IMR-90 (cell line): ENCODE measurements at regions not wholly inside any gene's neighbourhood (a gene's known extent, or its start where the extent isn't known, plus 50 kb on each side); places are given as distances from the start of the nearest gene placed in this dataset.

Experiments
- ATAC-seq: fragments of 200-7000 bp; cut with Tn5 transposase; 2 replicates; pipeline ENCODE4 v1.9.1; 2020; ENCODE audit warnings: low read depth, mild to moderate bottlenecking, moderate library complexity
- BruUV-seq: library from RNA; stranded (reverse); fragments of 400-500 nt; replicated peaks from 2 replicates; lab custom pipeline; 2021; lab: Mats Ljungman, UMichigan
- CTCF ChIA-PET: fragments of 300-600 bp; formaldehyde crosslinking; extraction: SDS; loops from one replicate; lab custom pipeline; 2021; ENCODE audit warnings: antibody characterized with exemption; lab: Yijun Ruan, JAX
- POLR2A ChIA-PET: fragments of 300-600 bp; sonication (Branson Sonifier 250); formaldehyde crosslinking; loops from one replicate; lab custom pipeline; 2022; ENCODE audit warnings: antibody characterized with exemption; ENCODE audit not compliant: unreplicated experiment; lab: Charles Lee
- DNase-seq: peaks from one replicate; pipeline ENCODE4 v3.0.0; 2013
- H2AFZ ChIP-seq: replicated peaks from 2 replicates; pipeline ENCODE3; 2013; ENCODE audit warnings: low read length, mild to moderate bottlenecking; ENCODE audit not compliant: poor library complexity
- H2AK5ac ChIP-seq: 2 replicates; pipeline ENCODE4 v1.6.1; 2013; ENCODE audit warnings: low read depth, low read length, inconsistent platforms
- H2AK9ac ChIP-seq: replicated peaks from 2 replicates; pipeline ENCODE3; 2013; ENCODE audit warnings: mild to moderate bottlenecking, low read depth, low read length, moderate library complexity; ENCODE audit not compliant: poor library complexity
- H2BK120ac ChIP-seq: 2 replicates; pipeline ENCODE4 v1.6.1; 2013; ENCODE audit warnings: low read depth, low read length, inconsistent platforms
- H2BK15ac ChIP-seq: 3 replicates; pipeline ENCODE4 v1.6.1; 2013; ENCODE audit warnings: low read depth, low read length, inconsistent platforms
- H2BK20ac ChIP-seq: 2 replicates; pipeline ENCODE4 v1.6.1; 2013; ENCODE audit warnings: low read depth, mild to moderate bottlenecking, inconsistent platforms, low read length, moderate library complexity
- H2BK5ac ChIP-seq: 2 replicates; pipeline ENCODE4 v1.6.1; 2013; ENCODE audit warnings: mild to moderate bottlenecking, low read depth, low read length, inconsistent platforms; ENCODE audit not compliant: poor library complexity, severe bottlenecking
- H3K14ac ChIP-seq: replicated peaks from 2 replicates; pipeline ENCODE4 v1.6.1; 2013; ENCODE audit warnings: low read depth, low read length, inconsistent platforms
- H3K18ac ChIP-seq: 2 replicates; pipeline ENCODE4 v1.6.1; 2013; ENCODE audit warnings: low read depth, low read length, control low read depth
- H3K23ac ChIP-seq: 2 replicates; pipeline ENCODE4 v1.6.1; 2013; ENCODE audit warnings: low read depth, low read length, inconsistent platforms
- H3K27ac ChIP-seq: 2 replicates; pipeline ENCODE4 v1.5.1; 2013; ENCODE audit warnings: mild to moderate bottlenecking, control low read depth, low read length; ENCODE audit not compliant: insufficient read depth
- H3K27me3 ChIP-seq: 2 replicates; pipeline ENCODE4 v1.6.1; 2013; ENCODE audit warnings: low read length; ENCODE audit not compliant: control insufficient read depth, insufficient read depth
- H3K36me3 ChIP-seq: 2 replicates; pipeline ENCODE4 v1.6.1; 2013; ENCODE audit warnings: low read length, mixed read lengths; ENCODE audit not compliant: control insufficient read depth, insufficient read depth
- H3K4ac ChIP-seq: 2 replicates; pipeline ENCODE4 v1.6.1; 2013; ENCODE audit warnings: low read depth, low read length, inconsistent platforms
- H3K4me1 ChIP-seq: 2 replicates; pipeline ENCODE4 v1.6.1; 2013; ENCODE audit warnings: low read length, mixed read lengths; ENCODE audit not compliant: control insufficient read depth, insufficient read depth
- H3K4me2 ChIP-seq: 2 replicates; pipeline ENCODE4 v1.6.1; 2013; ENCODE audit warnings: low read depth, mild to moderate bottlenecking, control low read depth, low read length, moderate library complexity
- H3K4me3 ChIP-seq: 2 replicates; pipeline ENCODE4 v1.5.1; 2013; ENCODE audit warnings: low read depth, mild to moderate bottlenecking, control low read depth, low read length, moderate library complexity; ENCODE audit not compliant: insufficient read depth
- H3K56ac ChIP-seq: 2 replicates; pipeline ENCODE4 v1.6.1; 2013; ENCODE audit warnings: low read length, inconsistent platforms; ENCODE audit not compliant: insufficient read depth; ENCODE audit errors: extremely low read depth
- H3K79me1 ChIP-seq, 2 experiments: 2 replicates each; pipeline ENCODE4 v1.6.1; 2013; ENCODE audit warnings: low read length in 2 of 2, inconsistent platforms in 1 of 2, low read depth in 1 of 2
- H3K9ac ChIP-seq: 2 replicates; pipeline ENCODE4 v1.6.1; 2013; ENCODE audit warnings: low read depth, low read length, control low read depth
- H3K9me1 ChIP-seq: 2 replicates; pipeline ENCODE4 v1.6.1; 2013; ENCODE audit warnings: low read length, inconsistent platforms; ENCODE audit not compliant: insufficient read depth
- H3K9me3 ChIP-seq: 2 replicates; pipeline ENCODE4 v1.6.1; 2013; ENCODE audit warnings: low read length; ENCODE audit not compliant: control insufficient read depth, insufficient read depth
- H4K20me1 ChIP-seq: 2 replicates; pipeline ENCODE4 v1.6.1; 2013; ENCODE audit warnings: low read length, inconsistent platforms; ENCODE audit not compliant: insufficient read depth
- H4K5ac ChIP-seq: 2 replicates; pipeline ENCODE4 v1.6.1; 2013; ENCODE audit warnings: mild to moderate bottlenecking, low read depth, low read length, control low read depth
- H4K8ac ChIP-seq, 2 experiments: 2 replicates each; pipeline ENCODE4 v1.6.1; 2013; ENCODE audit warnings: low read depth in 2 of 2, low read length in 2 of 2, control low read depth in 1 of 2, inconsistent platforms in 1 of 2
- H4K91ac ChIP-seq: 2 replicates; pipeline ENCODE4 v1.6.1; 2013; ENCODE audit warnings: low read depth, low read length, inconsistent platforms; ENCODE audit not compliant: insufficient read depth
- FOS ChIP-seq: fragments of 150-350 bp; IDR thresholded peaks from 2 replicates; pipeline ENCODE4 v1.6.1; 2016; ENCODE audit warnings: low read depth, low read length
- MXI1 ChIP-seq: IDR thresholded peaks from 2 replicates; pipeline ENCODE4 v1.6.1; 2012; ENCODE audit warnings: low read depth, mild to moderate bottlenecking, low read length, moderate library complexity, borderline replicate concordance
- NFE2L2 ChIP-seq: fragments of 150-350 bp; IDR thresholded peaks from 2 replicates; pipeline ENCODE4 v1.6.1; 2016; ENCODE audit warnings: low read depth, mild to moderate bottlenecking, low read length
- WGBS, 2 experiments: methylation state at CpG; one replicate each; pipeline versions ENCODE4 v1.1.5 to v1.1.7; 2013; ENCODE audit warnings: missing lambda C conversion rate in 2 of 2; ENCODE audit not compliant: insufficient read length in 1 of 2; ENCODE audit errors: extremely low coverage in 2 of 2; 5-methylcytosine and 5-hydroxymethylcytosine counted together
- dilution Hi-C: fragments of 300-500 bp; cut with HindIII; formaldehyde crosslinking; loops from one replicate; pipeline ENCODE4 v1.14.3; 2018; ENCODE audit warnings: low sequenced_read_pairs; ENCODE audit not compliant: unreplicated experiment
- in situ Hi-C: fragments of 300-500 bp; cut with MboI; formaldehyde crosslinking; loops from 3 replicates; pipeline ENCODE4 v1.14.3; 2019; ENCODE audit warnings: low sequenced_read_pairs, inconsistent platforms, mixed read lengths
- intact Hi-C: fragments of 100-400 bp; cut with micrococcal nuclease; formaldehyde crosslinking; loops from 2 replicates; pipeline ENCODE4 v1.10.0; 2022

GRCh38 chr3:163601426-163601825, 1476.9 kb downstream of the SI start:
- no CpG with 5 or more reads among the region's 1 CpG for WGBS, 2 experiments
- Histone ChIP-seq H4K5ac (no peak overlapping the region), H3K79me1 (no peaks in the 10 kb centered on the region)

More at GRCh38 chr3:163601426-163601825, 1476.9 kb downstream of the SI start:
- no peak overlapping the region for H3K4me3 ChIP-seq
- H2AK5ac ChIP-seq: no peak overlapping the region
- H2BK15ac ChIP-seq: no peak overlapping the region
- no peak overlapping the region for H4K8ac ChIP-seq
- no peak overlapping the region for H2AK9ac ChIP-seq
- no peak overlapping the region for H2AFZ ChIP-seq
- H3K4me2 ChIP-seq: no peak overlapping the region
- no peak overlapping the region for H2BK120ac ChIP-seq
- H3K9ac ChIP-seq: no peak overlapping the region
- H3K14ac ChIP-seq: no peak overlapping the region
- dilution Hi-C loops (no loop called here), intact Hi-C loops (no loop called here), in situ Hi-C loops (no loop called here)
- no TSS peak for BruUV-seq
- H3K9me3 ChIP-seq: peaks cover 14% of the 10 kb centered on the region
- no peak overlapping the region for H3K27ac ChIP-seq
- no peak overlapping the region for H4K91ac ChIP-seq
- ATAC-seq (no peak), DNase-seq (no peak)
- ChIA-PET CTCF (interaction anchor here (0.9 kb wide), 1 partner anchor 18 kb away, joined by 8 read pairs; no protein-coding TSS in a partner anchor), POLR2A (no interaction called here)
- no peak overlapping the region for H2BK5ac ChIP-seq
- H2BK20ac ChIP-seq: no peak overlapping the region
- H4K20me1 ChIP-seq: no peaks in the 10 kb centered on the region
- H3K9me1 ChIP-seq: no peaks in the 10 kb centered on the region
- H3K56ac ChIP-seq: no peak overlapping the region
- no peak overlapping the region for H3K18ac ChIP-seq
- no peaks in the 10 kb centered on the region for H3K27me3 ChIP-seq
- no peaks in the 10 kb centered on the region for H3K4me1 ChIP-seq
- no peak overlapping the region for H3K23ac ChIP-seq
- no peak overlapping the region for H3K4ac ChIP-seq
- TF ChIP-seq NFE2L2 (no peak), MXI1 (no peak), FOS (no peak)
- H3K36me3 ChIP-seq: no peaks in the 10 kb centered on the region
